ENCODE measurements at regions not wholly inside any gene's neighbourhood (a gene's known extent, or its start where the extent isn't known, plus 50 kb on each side); places are given as distances from the start of the nearest gene placed in this dataset.

GRCh38 chr12:77537663-77538062 lies 293.0 kb upstream of the NAV3 start:
- Histone ChIP-seq H3K4me3 (ENCODE audit: low read length) (no peak overlapping the region), H3K27me3 (ENCODE audit: insufficient read depth, low read length) (no peaks in the 10 kb centered on the region), H3K9me3 (ENCODE audit: low read depth, low read length) (no peaks in the 10 kb centered on the region)

GRCh38 chr12:77535734-77536133 lies 295.0 kb upstream of the NAV3 start:
- Histone ChIP-seq H3K9me3 (ENCODE audit: low read depth, low read length) (no peaks in the 10 kb centered on the region), H3K27me3 (ENCODE audit: insufficient read depth, low read length) (no peaks in the 10 kb centered on the region), H3K4me3 (ENCODE audit: low read length) (no peak overlapping the region), H3K4me1 (ENCODE audit: insufficient read depth, low read length) (no peaks in the 10 kb centered on the region)

More at GRCh38 chr12:77537663-77538062, 293.0 kb upstream of the NAV3 start:
- no peaks in the 10 kb centered on the region for H3K4me1 ChIP-seq (ENCODE audit: insufficient read depth, low read length)

GRCh38 chr12:77531912-77532311 lies 298.8 kb upstream of the NAV3 start:
- H3K4me1 ChIP-seq (ENCODE audit: insufficient read depth, low read length) = no peaks in the 10 kb centered on the region
- no peak overlapping the region for H3K4me3 ChIP-seq (ENCODE audit: low read length)
- H3K9me3 ChIP-seq (ENCODE audit: low read depth, low read length) = no peaks in the 10 kb centered on the region
- H3K27me3 ChIP-seq (ENCODE audit: insufficient read depth, low read length) = no peaks in the 10 kb centered on the region

- Histone ChIP-seq H3K4me1 (ENCODE audit: insufficient read depth, low read length) (no peaks in the 10 kb centered on the region), H3K4me3 (ENCODE audit: low read length) (no peak overlapping the region), H3K9me3 (ENCODE audit: low read depth, low read length) (no peaks in the 10 kb centered on the region), H3K27me3 (ENCODE audit: insufficient read depth, low read length) (no peaks in the 10 kb centered on the region)
Measured at GRCh38 chr12:77522247-77522646, 308.4 kb upstream of the NAV3 start.

- Histone ChIP-seq H3K4me1 (ENCODE audit: insufficient read depth, low read length) (no peaks in the 10 kb centered on the region), H3K4me3 (ENCODE audit: low read length) (no peak overlapping the region), H3K9me3 (ENCODE audit: low read depth, low read length) (no peaks in the 10 kb centered on the region), H3K27me3 (ENCODE audit: insufficient read depth, low read length) (no peaks in the 10 kb centered on the region)
Measured at GRCh38 chr12:77521508-77522115, 309.1 kb upstream of the NAV3 start.

- H3K4me3 ChIP-seq (ENCODE audit: low read length) = no peak overlapping the region
- H3K4me1 ChIP-seq (ENCODE audit: insufficient read depth, low read length) = no peaks in the 10 kb centered on the region
- H3K9me3 ChIP-seq (ENCODE audit: low read depth, low read length) = no peaks in the 10 kb centered on the region
- H3K27me3 ChIP-seq (ENCODE audit: insufficient read depth, low read length) = no peaks in the 10 kb centered on the region
Measured at GRCh38 chr12:77514511-77514910, 316.2 kb upstream of the NAV3 start.

GRCh38 chr12:77510985-77511384 lies 319.7 kb upstream of the NAV3 start:
- no peaks in the 10 kb centered on the region for H3K4me1 ChIP-seq (ENCODE audit: insufficient read depth, low read length)
- H3K4me3 ChIP-seq (ENCODE audit: low read length) = no peak overlapping the region
- H3K9me3 ChIP-seq (ENCODE audit: low read depth, low read length) = no peaks in the 10 kb centered on the region
- no peaks in the 10 kb centered on the region for H3K27me3 ChIP-seq (ENCODE audit: insufficient read depth, low read length)

GRCh38 chr12:77504466-77504865 lies 326.2 kb upstream of the NAV3 start:
- no peaks in the 10 kb centered on the region for H3K27me3 ChIP-seq (ENCODE audit: insufficient read depth, low read length)
- H3K4me3 ChIP-seq (ENCODE audit: low read length) = no peak overlapping the region
- H3K9me3 ChIP-seq (ENCODE audit: low read depth, low read length) = no peaks in the 10 kb centered on the region
- H3K4me1 ChIP-seq (ENCODE audit: insufficient read depth, low read length) = no peaks in the 10 kb centered on the region

- no peaks in the 10 kb centered on the region for H3K27me3 ChIP-seq (ENCODE audit: insufficient read depth, low read length)
- H3K4me1 ChIP-seq (ENCODE audit: insufficient read depth, low read length) = no peaks in the 10 kb centered on the region
- no peaks in the 10 kb centered on the region for H3K9me3 ChIP-seq (ENCODE audit: low read depth, low read length)
- no peak overlapping the region for H3K4me3 ChIP-seq (ENCODE audit: low read length)
Measured at GRCh38 chr12:77500089-77500488, 330.6 kb upstream of the NAV3 start.

GRCh38 chr12:77497647-77498046 lies 333.0 kb upstream of the NAV3 start:
- Histone ChIP-seq H3K9me3 (ENCODE audit: low read depth, low read length) (no peaks in the 10 kb centered on the region), H3K27me3 (ENCODE audit: insufficient read depth, low read length) (no peaks in the 10 kb centered on the region), H3K4me1 (ENCODE audit: insufficient read depth, low read length) (no peaks in the 10 kb centered on the region), H3K4me3 (ENCODE audit: low read length) (no peak overlapping the region)

GRCh38 chr12:77496714-77497113 lies 334.0 kb upstream of the NAV3 start:
- no peaks in the 10 kb centered on the region for H3K9me3 ChIP-seq (ENCODE audit: low read depth, low read length)

GRCh38 chr12:77494296-77494695 lies 336.4 kb upstream of the NAV3 start:
- no peaks in the 10 kb centered on the region for H3K27me3 ChIP-seq (ENCODE audit: insufficient read depth, low read length)
- H3K4me1 ChIP-seq (ENCODE audit: insufficient read depth, low read length) = no peaks in the 10 kb centered on the region
- H3K4me3 ChIP-seq (ENCODE audit: low read length) = no peak overlapping the region
- H3K9me3 ChIP-seq (ENCODE audit: low read depth, low read length) = no peaks in the 10 kb centered on the region

More at GRCh38 chr12:77496714-77497113, 334.0 kb upstream of the NAV3 start:
- H3K4me1 ChIP-seq (ENCODE audit: insufficient read depth, low read length) = no peaks in the 10 kb centered on the region
- no peak overlapping the region for H3K4me3 ChIP-seq (ENCODE audit: low read length)
- H3K27me3 ChIP-seq (ENCODE audit: insufficient read depth, low read length) = no peaks in the 10 kb centered on the region

GRCh38 chr12:77493302-77494168 lies 337.2 kb upstream of the NAV3 start:
- Histone ChIP-seq H3K4me1 (ENCODE audit: insufficient read depth, low read length) (no peaks in the 10 kb centered on the region), H3K9me3 (ENCODE audit: low read depth, low read length) (no peaks in the 10 kb centered on the region)

GRCh38 chr12:77492536-77492935 lies 338.2 kb upstream of the NAV3 start:
- Histone ChIP-seq H3K9me3 (ENCODE audit: low read depth, low read length) (no peaks in the 10 kb centered on the region), H3K4me3 (ENCODE audit: low read length) (no peak overlapping the region), H3K27me3 (ENCODE audit: insufficient read depth, low read length) (no peaks in the 10 kb centered on the region), H3K4me1 (ENCODE audit: insufficient read depth, low read length) (no peaks in the 10 kb centered on the region)

More at GRCh38 chr12:77493302-77494168, 337.2 kb upstream of the NAV3 start:
- Histone ChIP-seq H3K27me3 (ENCODE audit: insufficient read depth, low read length) (no peaks in the 10 kb centered on the region), H3K4me3 (ENCODE audit: low read length) (no peak overlapping the region)

GRCh38 chr12:77489331-77489970 lies 341.2 kb upstream of the NAV3 start:
- H3K9me3 ChIP-seq (ENCODE audit: low read depth, low read length) = no peaks in the 10 kb centered on the region
- no peaks in the 10 kb centered on the region for H3K4me1 ChIP-seq (ENCODE audit: insufficient read depth, low read length)
- H3K4me3 ChIP-seq (ENCODE audit: low read length) = no peak overlapping the region
- no peaks in the 10 kb centered on the region for H3K27me3 ChIP-seq (ENCODE audit: insufficient read depth, low read length)

Measured in mononuclear cell (primary cell).